PFSK-1 (cell line): ENCODE measurements at regions not wholly inside any gene's neighbourhood (a gene's known extent, or its start where the extent isn't known, plus 50 kb on each side); places are given as distances from the start of the nearest gene placed in this dataset.

Experiments
- FOXP2 ChIP-seq: optimal IDR thresholded peaks from 2 replicates; pipeline ENCODE3; 2011; ENCODE audit warnings: borderline replicate concordance, control low read depth, inconsistent platforms; ENCODE audit not compliant: insufficient read depth; ENCODE audit errors: extremely low read length, extremely low read depth
- POLR2AphosphoS5 ChIP-seq: IDR thresholded peaks from 2 replicates; pipeline ENCODE4 v1.6.1; 2012; ENCODE audit warnings: low read depth, mild to moderate bottlenecking, control low read depth, low read length, moderate library complexity
- SIN3A ChIP-seq: IDR thresholded peaks from 2 replicates; pipeline ENCODE4 v1.6.1; 2012; ENCODE audit warnings: mild to moderate bottlenecking, low read length, moderate library complexity, borderline replicate concordance; ENCODE audit not compliant: insufficient read depth
- TAF1 ChIP-seq: IDR thresholded peaks from 2 replicates; pipeline ENCODE4 v1.6.1; 2012; ENCODE audit warnings: low read length, control low read depth, borderline replicate concordance; ENCODE audit not compliant: insufficient read depth
- TF ChIP-seq, protein P1 (sequence below), 2 experiments: IDR thresholded peaks; 2 replicates each; pipeline versions ENCODE4 v1.6.1 to v1.8.0; 2011 to 2012; ENCODE audit warnings: low read depth in 2 of 2, low read length in 2 of 2, control low read depth in 1 of 2, inconsistent platforms in 1 of 2, mild to moderate bottlenecking in 1 of 2, moderate library complexity in 1 of 2; ENCODE audit not compliant: insufficient read depth in 1 of 2

DNA sequence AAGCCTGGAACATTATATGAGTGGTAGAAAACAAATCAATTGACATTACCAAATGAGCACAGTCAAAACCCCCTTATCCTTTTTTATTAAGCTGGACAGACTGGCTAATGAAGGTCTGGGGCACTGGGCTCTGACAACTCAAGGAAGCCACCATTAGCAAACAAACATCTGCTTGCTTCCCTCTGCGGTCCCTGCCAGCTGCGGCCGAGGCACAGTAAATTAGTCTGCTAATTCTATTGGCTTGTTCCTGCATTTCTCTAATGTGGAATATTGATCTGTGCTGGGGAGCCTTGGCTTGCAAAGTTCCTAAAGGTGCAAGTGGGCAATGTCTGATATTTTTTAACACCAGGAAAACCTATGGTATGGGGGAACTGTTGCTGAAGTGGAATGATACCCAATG is 300.3 kb downstream of the MTX2 start:
- TF ChIP-seq SIN3A (no peak), POLR2AphosphoS5 (no peak), FOXP2 (no peak), TAF1 (no peak)
- TF ChIP-seq, protein P1, sequence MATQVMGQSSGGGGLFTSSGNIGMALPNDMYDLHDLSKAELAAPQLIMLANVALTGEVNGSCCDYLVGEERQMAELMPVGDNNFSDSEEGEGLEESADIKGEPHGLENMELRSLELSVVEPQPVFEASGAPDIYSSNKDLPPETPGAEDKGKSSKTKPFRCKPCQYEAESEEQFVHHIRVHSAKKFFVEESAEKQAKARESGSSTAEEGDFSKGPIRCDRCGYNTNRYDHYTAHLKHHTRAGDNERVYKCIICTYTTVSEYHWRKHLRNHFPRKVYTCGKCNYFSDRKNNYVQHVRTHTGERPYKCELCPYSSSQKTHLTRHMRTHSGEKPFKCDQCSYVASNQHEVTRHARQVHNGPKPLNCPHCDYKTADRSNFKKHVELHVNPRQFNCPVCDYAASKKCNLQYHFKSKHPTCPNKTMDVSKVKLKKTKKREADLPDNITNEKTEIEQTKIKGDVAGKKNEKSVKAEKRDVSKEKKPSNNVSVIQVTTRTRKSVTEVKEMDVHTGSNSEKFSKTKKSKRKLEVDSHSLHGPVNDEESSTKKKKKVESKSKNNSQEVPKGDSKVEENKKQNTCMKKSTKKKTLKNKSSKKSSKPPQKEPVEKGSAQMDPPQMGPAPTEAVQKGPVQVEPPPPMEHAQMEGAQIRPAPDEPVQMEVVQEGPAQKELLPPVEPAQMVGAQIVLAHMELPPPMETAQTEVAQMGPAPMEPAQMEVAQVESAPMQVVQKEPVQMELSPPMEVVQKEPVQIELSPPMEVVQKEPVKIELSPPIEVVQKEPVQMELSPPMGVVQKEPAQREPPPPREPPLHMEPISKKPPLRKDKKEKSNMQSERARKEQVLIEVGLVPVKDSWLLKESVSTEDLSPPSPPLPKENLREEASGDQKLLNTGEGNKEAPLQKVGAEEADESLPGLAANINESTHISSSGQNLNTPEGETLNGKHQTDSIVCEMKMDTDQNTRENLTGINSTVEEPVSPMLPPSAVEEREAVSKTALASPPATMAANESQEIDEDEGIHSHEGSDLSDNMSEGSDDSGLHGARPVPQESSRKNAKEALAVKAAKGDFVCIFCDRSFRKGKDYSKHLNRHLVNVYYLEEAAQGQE (IDR thresholded peaks at IDR 0.05; ENCODE audit: insufficient read depth in 1 of 2, low read depth in 2 of 2, low read length in 2 of 2): no peak

DNA sequence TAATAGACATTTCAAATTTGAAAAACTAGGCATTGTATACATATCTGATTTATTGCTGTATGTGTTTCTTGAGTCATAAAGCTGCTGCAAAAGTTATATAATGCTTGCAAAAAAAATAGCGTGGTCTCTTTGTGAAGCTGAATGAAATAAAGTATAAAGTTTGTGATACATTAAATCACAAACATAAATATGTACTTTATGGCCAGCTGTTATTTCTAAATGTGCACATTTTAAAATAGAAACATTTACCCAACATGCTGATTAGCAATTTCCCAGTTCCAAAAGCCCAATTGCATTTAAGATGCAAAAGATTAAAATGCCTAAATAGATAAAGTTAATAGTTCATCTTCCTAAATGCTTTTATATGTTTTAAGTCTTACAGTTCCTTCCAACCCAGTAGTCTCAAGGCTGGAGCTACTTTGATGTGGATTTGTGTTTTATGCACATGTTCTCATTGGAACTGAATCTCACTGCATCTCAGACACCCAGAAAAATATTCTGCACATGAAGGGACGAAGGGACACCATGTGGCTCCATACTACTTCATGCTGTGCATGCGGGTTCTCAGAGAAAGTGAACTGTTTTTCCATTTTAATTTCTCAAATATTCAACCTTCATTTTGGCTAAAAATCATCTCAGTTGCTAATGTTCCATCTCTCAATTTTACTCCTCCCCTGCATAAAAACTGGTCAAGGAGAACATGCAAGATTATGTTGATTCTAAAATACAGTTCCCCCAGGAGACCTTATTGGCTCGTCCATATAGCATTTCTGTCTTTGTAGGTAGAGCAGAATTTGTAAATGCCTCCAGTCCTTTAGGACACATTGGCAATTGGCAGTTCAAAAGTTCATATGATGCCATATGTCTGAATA is 304.6 kb downstream of the MTX2 start:
- TF ChIP-seq POLR2AphosphoS5 (no peak), FOXP2 (no peak), SIN3A (no peak), TAF1 (no peak)
- TF ChIP-seq, protein P1 (IDR thresholded peaks at IDR 0.05; ENCODE audit: insufficient read depth in 1 of 2, low read depth in 2 of 2, low read length in 2 of 2): no peak

DNA sequence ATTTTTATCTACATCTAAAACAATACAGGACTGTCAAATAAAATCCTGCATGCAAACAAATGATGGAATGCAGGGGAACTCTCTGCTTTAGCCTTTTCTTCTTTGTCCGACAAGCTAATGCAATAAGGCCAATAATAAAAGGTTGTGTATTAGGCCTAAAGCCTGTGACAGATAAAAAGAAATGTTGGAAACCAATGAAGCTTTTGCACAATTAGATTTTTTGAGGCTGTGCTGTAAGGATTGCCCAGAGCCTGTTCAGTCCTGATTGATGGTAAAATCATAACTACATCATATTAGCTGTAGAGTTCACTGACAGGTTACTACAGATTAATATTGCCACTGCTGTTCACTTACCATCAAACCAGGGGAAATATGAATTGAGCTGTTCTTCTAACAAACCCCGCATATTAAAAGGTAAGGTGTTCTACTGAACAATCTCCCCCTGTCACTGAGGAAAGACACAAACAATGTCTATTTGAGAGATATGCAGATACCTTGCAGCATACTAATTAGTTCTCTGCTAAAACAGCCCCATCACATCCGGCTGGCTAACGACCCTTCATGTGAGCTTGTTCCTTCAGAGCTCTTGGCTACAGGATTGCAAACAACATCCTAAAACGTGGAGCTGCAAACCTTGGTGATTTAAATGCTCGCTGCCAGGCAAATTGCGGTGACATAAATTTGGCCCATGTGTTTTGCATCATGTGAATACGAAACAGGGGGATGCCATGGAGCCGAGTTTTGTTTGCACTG is 305.4 kb downstream of the MTX2 start:
- TF ChIP-seq, protein P1 (IDR thresholded peaks at IDR 0.05; ENCODE audit: insufficient read depth in 1 of 2, low read depth in 2 of 2, low read length in 2 of 2): no peak
- no peak for TF ChIP-seq POLR2AphosphoS5
- TF ChIP-seq FOXP2: no peak
- TF ChIP-seq SIN3A: no peak
- no peak for TF ChIP-seq TAF1

DNA sequence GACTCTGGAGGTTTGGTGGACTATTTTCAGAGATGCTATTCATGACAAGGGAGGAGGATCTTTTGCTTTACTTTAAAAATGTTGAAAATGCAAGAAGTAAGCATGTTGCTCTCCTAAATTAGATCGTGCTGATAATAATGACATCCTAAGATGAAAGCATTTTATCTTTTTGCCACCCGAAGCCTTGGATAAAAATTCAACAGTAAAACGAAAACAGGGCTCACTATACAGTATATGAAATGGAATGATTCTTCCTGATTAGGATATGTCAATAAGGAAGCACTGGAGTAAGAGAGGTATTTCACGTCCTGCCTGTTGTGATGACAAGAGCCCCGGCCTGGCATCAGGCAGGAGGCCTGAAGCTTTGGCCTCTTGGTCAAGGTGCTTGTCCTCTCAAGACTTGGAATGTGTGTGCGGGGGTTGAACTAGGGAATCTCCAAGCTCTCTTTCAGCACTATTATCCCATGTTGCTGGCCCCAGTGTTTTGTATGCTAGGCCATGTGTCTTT is 306.0 kb downstream of the MTX2 start:
- TF ChIP-seq POLR2AphosphoS5: no peak
- TF ChIP-seq, protein P1 (IDR thresholded peaks at IDR 0.05; ENCODE audit: insufficient read depth in 1 of 2, low read depth in 2 of 2, low read length in 2 of 2): no peak
- TF ChIP-seq FOXP2: no peak
- no peak for TF ChIP-seq TAF1
- TF ChIP-seq SIN3A: no peak
